ENCODE measurements at regions not wholly inside any gene's neighbourhood (a gene's known extent, or its start where the extent isn't known, plus 50 kb on each side); places are given as distances from the start of the nearest gene placed in this dataset.

- WGBS, 2 donors: 86 to 94% methylated on average over 3 of the region's 3 CpGs
- FAIRE-seq (no peak), DNase-seq (no peak), ATAC-seq (no peak)
- Histone ChIP-seq H3K4me3 (no peak overlapping the region), H3K4me1 (no peaks in the 10 kb centered on the region), H3K9me3 (no peaks in the 10 kb centered on the region), H3K27me3 (no peaks in the 10 kb centered on the region), H3K36me3 (no peaks in the 10 kb centered on the region), H3K27ac (no peak overlapping the region)
- intact Hi-C loops (cut with DNase I): no loop called here
- TF ChIP-seq, protein P1, sequence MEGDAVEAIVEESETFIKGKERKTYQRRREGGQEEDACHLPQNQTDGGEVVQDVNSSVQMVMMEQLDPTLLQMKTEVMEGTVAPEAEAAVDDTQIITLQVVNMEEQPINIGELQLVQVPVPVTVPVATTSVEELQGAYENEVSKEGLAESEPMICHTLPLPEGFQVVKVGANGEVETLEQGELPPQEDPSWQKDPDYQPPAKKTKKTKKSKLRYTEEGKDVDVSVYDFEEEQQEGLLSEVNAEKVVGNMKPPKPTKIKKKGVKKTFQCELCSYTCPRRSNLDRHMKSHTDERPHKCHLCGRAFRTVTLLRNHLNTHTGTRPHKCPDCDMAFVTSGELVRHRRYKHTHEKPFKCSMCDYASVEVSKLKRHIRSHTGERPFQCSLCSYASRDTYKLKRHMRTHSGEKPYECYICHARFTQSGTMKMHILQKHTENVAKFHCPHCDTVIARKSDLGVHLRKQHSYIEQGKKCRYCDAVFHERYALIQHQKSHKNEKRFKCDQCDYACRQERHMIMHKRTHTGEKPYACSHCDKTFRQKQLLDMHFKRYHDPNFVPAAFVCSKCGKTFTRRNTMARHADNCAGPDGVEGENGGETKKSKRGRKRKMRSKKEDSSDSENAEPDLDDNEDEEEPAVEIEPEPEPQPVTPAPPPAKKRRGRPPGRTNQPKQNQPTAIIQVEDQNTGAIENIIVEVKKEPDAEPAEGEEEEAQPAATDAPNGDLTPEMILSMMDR (IDR thresholded peaks at IDR 0.05): no peak
These were observed 506.9 kb downstream of the ZNF608 start for GRCh38 chr5:124239572-124239971.

- H3K27ac ChIP-seq: no peak overlapping the region
- no peak overlapping the region for H3K4me3 ChIP-seq
- 71 to 84% methylated on average over 6 of the region's 6 CpGs for WGBS, 2 donors
- no peaks in the 10 kb centered on the region for H3K36me3 ChIP-seq
- TF ChIP-seq, protein P1 (IDR thresholded peaks at IDR 0.05): no peak
- no peaks in the 10 kb centered on the region for H3K4me1 ChIP-seq
- intact Hi-C loops (cut with DNase I): no loop called here
- H3K9me3 ChIP-seq: no peaks in the 10 kb centered on the region
- FAIRE-seq (no peak), ATAC-seq (no peak), DNase-seq (no peak)
- no peaks in the 10 kb centered on the region for H3K27me3 ChIP-seq
These were observed 508.1 kb downstream of the ZNF608 start for GRCh38 chr5:124238350-124238749.

DNA sequence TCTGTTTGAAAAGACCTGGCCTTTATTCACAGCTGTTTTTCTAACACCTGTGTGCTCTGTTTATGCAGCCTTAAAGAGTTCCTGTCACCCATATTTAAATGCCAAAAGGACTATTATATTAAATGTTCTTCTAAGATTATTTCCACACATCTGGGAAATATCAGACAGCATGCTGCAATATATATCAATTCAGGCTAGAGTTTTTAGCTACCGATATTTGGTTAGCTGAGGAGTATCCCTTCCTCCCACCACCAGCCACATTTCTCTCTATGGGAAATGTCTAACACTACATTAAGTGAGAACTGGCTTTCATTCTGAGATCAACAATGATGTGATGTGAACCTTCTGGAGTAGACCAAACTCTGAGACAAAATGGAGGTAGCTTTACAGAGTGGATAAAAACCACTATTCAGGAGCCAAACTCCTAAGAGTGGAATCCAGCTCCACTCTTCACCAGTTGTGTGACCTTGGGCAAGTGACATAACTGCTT lies 509.2 kb downstream of the ZNF608 start:
- intact Hi-C loops (cut with DNase I): no loop called here
- 89 to 92% methylated on average over 1 of the region's 1 CpG for WGBS, 2 donors
- TF ChIP-seq, protein P1 (IDR thresholded peaks at IDR 0.05): no peak
- Histone ChIP-seq H3K9me3 (no peaks in the 10 kb centered on the region), H3K36me3 (no peaks in the 10 kb centered on the region), H3K27me3 (no peaks in the 10 kb centered on the region), H3K4me1 (no peaks in the 10 kb centered on the region), H3K27ac (no peak overlapping the region), H3K4me3 (no peak overlapping the region)
- DNase-seq (no peak), FAIRE-seq (no peak), ATAC-seq (no peak)

- no peak for ATAC-seq
- DNase-seq: no peak
- no peak for FAIRE-seq
- no peaks in the 10 kb centered on the region for H3K36me3 ChIP-seq
- H3K4me1 ChIP-seq: no peaks in the 10 kb centered on the region
- intact Hi-C loops (cut with DNase I): no loop called here
- no peak overlapping the region for H3K4me3 ChIP-seq
- WGBS, 2 donors: 68 to 75% methylated on average over 3 of the region's 3 CpGs
- H3K27ac ChIP-seq: no peak overlapping the region
- H3K9me3 ChIP-seq: no peaks in the 10 kb centered on the region
- no peaks in the 10 kb centered on the region for H3K27me3 ChIP-seq
- TF ChIP-seq, protein P1 (IDR thresholded peaks at IDR 0.05): no peak
These were observed 509.9 kb downstream of the ZNF608 start for GRCh38 chr5:124236361-124237205.

- intact Hi-C loops (cut with DNase I): no loop called here
- no peak for ATAC-seq
- Histone ChIP-seq H3K27ac (no peak overlapping the region), H3K27me3 (no peaks in the 10 kb centered on the region), H3K36me3 (no peaks in the 10 kb centered on the region), H3K4me3 (no peak overlapping the region), H3K4me1 (no peaks in the 10 kb centered on the region), H3K9me3 (no peaks in the 10 kb centered on the region)
- WGBS, 2 donors: 88 to 89% methylated on average over 6 of the region's 6 CpGs
- no peak for DNase-seq
- TF ChIP-seq, protein P1 (IDR thresholded peaks at IDR 0.05): no peak
- FAIRE-seq: no peak
These were observed 510.9 kb downstream of the ZNF608 start for GRCh38 chr5:124235576-124235975.
